ENCODE measurements at regions not wholly inside any gene's neighbourhood (a gene's known extent, or its start where the extent isn't known, plus 50 kb on each side); places are given as distances from the start of the nearest gene placed in this dataset.

DNA sequence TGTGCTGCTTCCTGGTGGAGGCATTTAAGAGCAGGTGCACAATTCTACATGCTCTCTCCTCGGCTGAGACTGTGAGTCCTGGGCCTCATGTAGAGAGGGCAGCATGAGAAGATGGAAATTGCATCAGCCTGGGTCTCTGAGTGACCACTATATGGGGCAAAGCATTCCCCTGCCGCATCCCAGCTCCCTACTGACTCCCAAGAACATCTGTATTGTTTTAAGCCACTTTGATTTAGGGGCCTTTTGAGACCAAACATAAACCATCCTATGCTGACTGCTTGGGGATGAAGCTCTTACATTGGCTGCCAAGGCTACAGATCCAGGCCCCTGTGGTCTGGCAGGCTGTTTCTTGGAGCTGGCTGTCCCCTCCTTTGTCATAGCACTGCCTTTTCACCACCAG, 101.3 kb upstream of the TBX20 start:
- Histone ChIP-seq H4K91ac (ENCODE audit: insufficient read depth, low read depth, low read length) (no peak overlapping the region), H3K36me3 (ENCODE audit: control insufficient read depth, insufficient read depth, low read length) (no peaks in the 10 kb centered on the region), H3K79me1 (ENCODE audit: low read depth in 1 of 2, low read length in 2 of 2) (no peaks in the 10 kb centered on the region), H3K4me3 (ENCODE audit: insufficient read depth, low read depth, low read length) (no peak overlapping the region), H2AK9ac (replicated peaks; ENCODE audit: low read depth, low read length, poor library complexity) (no peak overlapping the region), H3K18ac (ENCODE audit: low read depth, low read length) (no peak overlapping the region), H4K5ac (ENCODE audit: low read depth, low read length) (no peak overlapping the region), H2AFZ (replicated peaks; ENCODE audit: low read length, poor library complexity) (no peak overlapping the region), H4K8ac (ENCODE audit: low read depth in 2 of 2, low read length in 2 of 2) (no peak overlapping the region), H2BK15ac (ENCODE audit: low read depth, low read length) (no peak overlapping the region), H2AK5ac (ENCODE audit: low read depth, low read length) (no peak overlapping the region), H3K27ac (ENCODE audit: insufficient read depth, low read length) (no peak overlapping the region), H3K4me1 (ENCODE audit: control insufficient read depth, insufficient read depth, low read length) (no peaks in the 10 kb centered on the region), H2BK20ac (ENCODE audit: low read depth, low read length) (no peak overlapping the region), H3K9ac (ENCODE audit: low read depth, low read length) (no peak overlapping the region), H3K9me1 (ENCODE audit: insufficient read depth, low read length) (no peaks in the 10 kb centered on the region), H3K4me2 (ENCODE audit: low read depth, low read length) (no peak overlapping the region), H3K9me3 (ENCODE audit: control insufficient read depth, insufficient read depth, low read length) (no peaks in the 10 kb centered on the region), H3K23ac (ENCODE audit: low read depth, low read length) (no peak overlapping the region), H3K14ac (replicated peaks; ENCODE audit: low read depth, low read length) (no peak overlapping the region), H2BK120ac (ENCODE audit: low read depth, low read length) (no peak overlapping the region), H3K56ac (ENCODE audit: extremely low read depth, insufficient read depth, low read length) (no peak overlapping the region), H4K20me1 (ENCODE audit: insufficient read depth, low read length) (no peaks in the 10 kb centered on the region), H3K27me3 (ENCODE audit: control insufficient read depth, insufficient read depth, low read length) (no peaks in the 10 kb centered on the region), H2BK5ac (ENCODE audit: low read depth, low read length, poor library complexity, severe bottlenecking) (no peak overlapping the region), H3K4ac (ENCODE audit: low read depth, low read length) (no peak overlapping the region)
- WGBS, 2 experiments (ENCODE audit: extremely low coverage in 2 of 2, insufficient read length in 1 of 2) = no CpG with 5 or more reads among the region's 2 CpGs
- ATAC-seq (ENCODE audit: low read depth) (no peak), DNase-seq (no peak)
- ChIA-PET CTCF (interaction anchor here (0.8 kb wide), 1 partner anchor 35 kb away, joined by 3 read pairs; no protein-coding TSS in a partner anchor), POLR2A (ENCODE audit: unreplicated experiment) (no interaction called here)
- dilution Hi-C loops (cut with HindIII; ENCODE audit: low sequenced_read_pairs, unreplicated experiment) (no loop called here), in situ Hi-C loops (cut with MboI; ENCODE audit: low sequenced_read_pairs) (no loop called here), intact Hi-C loops (cut with micrococcal nuclease) (no loop called here)
- BruUV-seq (replicated peaks) = no TSS peak
- no peak for TF ChIP-seq POLR2A (IDR thresholded peaks at IDR 0.05; ENCODE audit: low read depth, low read length)
- TF ChIP-seq, protein P1, sequence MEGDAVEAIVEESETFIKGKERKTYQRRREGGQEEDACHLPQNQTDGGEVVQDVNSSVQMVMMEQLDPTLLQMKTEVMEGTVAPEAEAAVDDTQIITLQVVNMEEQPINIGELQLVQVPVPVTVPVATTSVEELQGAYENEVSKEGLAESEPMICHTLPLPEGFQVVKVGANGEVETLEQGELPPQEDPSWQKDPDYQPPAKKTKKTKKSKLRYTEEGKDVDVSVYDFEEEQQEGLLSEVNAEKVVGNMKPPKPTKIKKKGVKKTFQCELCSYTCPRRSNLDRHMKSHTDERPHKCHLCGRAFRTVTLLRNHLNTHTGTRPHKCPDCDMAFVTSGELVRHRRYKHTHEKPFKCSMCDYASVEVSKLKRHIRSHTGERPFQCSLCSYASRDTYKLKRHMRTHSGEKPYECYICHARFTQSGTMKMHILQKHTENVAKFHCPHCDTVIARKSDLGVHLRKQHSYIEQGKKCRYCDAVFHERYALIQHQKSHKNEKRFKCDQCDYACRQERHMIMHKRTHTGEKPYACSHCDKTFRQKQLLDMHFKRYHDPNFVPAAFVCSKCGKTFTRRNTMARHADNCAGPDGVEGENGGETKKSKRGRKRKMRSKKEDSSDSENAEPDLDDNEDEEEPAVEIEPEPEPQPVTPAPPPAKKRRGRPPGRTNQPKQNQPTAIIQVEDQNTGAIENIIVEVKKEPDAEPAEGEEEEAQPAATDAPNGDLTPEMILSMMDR (conservative IDR thresholded peaks at IDR 0.05; ENCODE audit: low read depth, low read length) = no peak
- TF ChIP-seq, protein P2, sequence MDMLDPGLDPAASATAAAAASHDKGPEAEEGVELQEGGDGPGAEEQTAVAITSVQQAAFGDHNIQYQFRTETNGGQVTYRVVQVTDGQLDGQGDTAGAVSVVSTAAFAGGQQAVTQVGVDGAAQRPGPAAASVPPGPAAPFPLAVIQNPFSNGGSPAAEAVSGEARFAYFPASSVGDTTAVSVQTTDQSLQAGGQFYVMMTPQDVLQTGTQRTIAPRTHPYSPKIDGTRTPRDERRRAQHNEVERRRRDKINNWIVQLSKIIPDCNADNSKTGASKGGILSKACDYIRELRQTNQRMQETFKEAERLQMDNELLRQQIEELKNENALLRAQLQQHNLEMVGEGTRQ (IDR thresholded peaks at IDR 0.05; ENCODE audit: low read depth, low read length) = no peak
- TF ChIP-seq CEBPB (IDR thresholded peaks at IDR 0.05; ENCODE audit: low read depth, low read length) = no peak
- TF ChIP-seq RFX5 (IDR thresholded peaks at IDR 0.05; ENCODE audit: low read depth, low read length) = no peak
- no peak for TF ChIP-seq FOS (IDR thresholded peaks at IDR 0.05; ENCODE audit: low read depth, low read length)
- TF ChIP-seq MAZ (IDR thresholded peaks at IDR 0.05; ENCODE audit: borderline replicate concordance, low read depth, low read length) = no peak
- TF ChIP-seq BHLHE40 (IDR thresholded peaks at IDR 0.05; ENCODE audit: low read depth, low read length) = no peak
- TF ChIP-seq, protein P3, sequence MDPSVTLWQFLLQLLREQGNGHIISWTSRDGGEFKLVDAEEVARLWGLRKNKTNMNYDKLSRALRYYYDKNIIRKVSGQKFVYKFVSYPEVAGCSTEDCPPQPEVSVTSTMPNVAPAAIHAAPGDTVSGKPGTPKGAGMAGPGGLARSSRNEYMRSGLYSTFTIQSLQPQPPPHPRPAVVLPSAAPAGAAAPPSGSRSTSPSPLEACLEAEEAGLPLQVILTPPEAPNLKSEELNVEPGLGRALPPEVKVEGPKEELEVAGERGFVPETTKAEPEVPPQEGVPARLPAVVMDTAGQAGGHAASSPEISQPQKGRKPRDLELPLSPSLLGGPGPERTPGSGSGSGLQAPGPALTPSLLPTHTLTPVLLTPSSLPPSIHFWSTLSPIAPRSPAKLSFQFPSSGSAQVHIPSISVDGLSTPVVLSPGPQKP (IDR thresholded peaks at IDR 0.05; ENCODE audit: borderline replicate concordance, low read depth, low read length) = no peak
- no peak for TF ChIP-seq NFE2L2 (IDR thresholded peaks at IDR 0.05; ENCODE audit: low read depth, low read length)
- TF ChIP-seq RCOR1 (IDR thresholded peaks at IDR 0.05; ENCODE audit: insufficient replicate concordance, low read length) = no peak
- TF ChIP-seq CHD1 (IDR thresholded peaks at IDR 0.05; ENCODE audit: low read depth, low read length) = no peak
- no peak for TF ChIP-seq SMC3 (IDR thresholded peaks at IDR 0.05; ENCODE audit: low read depth, low read length)
- no peak for TF ChIP-seq MXI1 (IDR thresholded peaks at IDR 0.05; ENCODE audit: borderline replicate concordance, low read depth, low read length)
- TF ChIP-seq RAD21 (IDR thresholded peaks at IDR 0.05; ENCODE audit: low read length) = no peak
- TF ChIP-seq MAFK (IDR thresholded peaks at IDR 0.05; ENCODE audit: low read depth, low read length) = no peak

All from IMR-90 (cell line).